HCT116 (cell line): ENCODE measurements at regions not wholly inside any gene's neighbourhood (a gene's known extent, or its start where the extent isn't known, plus 50 kb on each side); places are given as distances from the start of the nearest gene placed in this dataset.

ENCODE experiments used
- ATAC-seq: fragments of 200-7000 bp; cut with Tn5 transposase; 2 replicates; pipeline ENCODE4 v1.9.1; 2020; ENCODE audit warnings: mild to moderate bottlenecking, moderate library complexity
- BruUV-seq: library from RNA; stranded (reverse); fragments of 400-500 nt; replicated peaks from 2 replicates; lab custom pipeline; 2021; lab: Mats Ljungman, UMichigan
- CTCF ChIA-PET: fragments of 300-600 bp; sonication (Branson Sonifier 250); formaldehyde crosslinking; loops from one replicate; lab custom pipeline; 2021; ENCODE audit warnings: antibody characterized with exemption; lab: Charles Lee
- POLR2A ChIA-PET: fragments of 300-600, 350-600 bp; sonication (Branson Sonifier 250); formaldehyde crosslinking; loops from one replicate; lab custom pipeline; 2021; ENCODE audit warnings: antibody characterized with exemption; lab: Charles Lee
- RAD21 ChIA-PET, 2 experiments: fragments of 300-600 bp; sonication (Branson Sonifier 250); formaldehyde crosslinking; loops; one replicate each; lab custom pipeline; 2023; ENCODE audit warnings: low total read pairs in 2 of 2; ENCODE audit not compliant: uncharacterized antibody in 2 of 2, unreplicated experiment in 2 of 2, low non-redundant PET in 1 of 2; lab: Charles Lee
- DNase-seq: peaks from one replicate; pipeline ENCODE4 v3.0.0-alpha.2; 2010; ENCODE audit warnings: low read depth, low spot score
- H2AFZ ChIP-seq: fragments of 200-600 bp; shearing (Covaris generic), sonication (generic); 2 replicates; pipeline ENCODE4 v1.6.1; 2017; ENCODE audit warnings: low read depth, mixed run types, mixed read lengths, antibody characterized with exemption, low read length; ENCODE audit not compliant: poor library complexity, severe bottlenecking
- H3K27ac ChIP-seq: 2 replicates; pipeline ENCODE4 v1.5.1; 2012; ENCODE audit warnings: low read depth, low read length
- H3K27me3 ChIP-seq: fragments of 200-600 bp; sonication (generic); 2 replicates; pipeline ENCODE4 v1.6.1; 2016; ENCODE audit warnings: mixed run types, low read length, mixed read lengths; ENCODE audit not compliant: insufficient read depth
- H3K36me3 ChIP-seq, 2 experiments: fragments of 200-500 bp in 1 of 2; fragments of 200-600 bp in 1 of 2; sonication (Bioruptor generic) in 1 of 2; sonication (generic) in 1 of 2; 2 replicates each; pipeline versions ENCODE4 v1.5.1 to v1.6.1; 2014 to 2016; ENCODE audit warnings: low read length in 2 of 2, inconsistent platforms in 1 of 2, mixed read lengths in 1 of 2, mixed run types in 1 of 2; ENCODE audit not compliant: insufficient read depth in 2 of 2, control insufficient read depth in 1 of 2
- H3K4me1 ChIP-seq, 2 experiments: fragments of 200-600 bp in 1 of 2; sonication (generic) in 1 of 2; 2 replicates each; pipeline versions ENCODE4 v1.5.1 to v1.6.1; 2012 to 2017; ENCODE audit warnings: low read length in 2 of 2, inconsistent platforms in 1 of 2, mild to moderate bottlenecking in 1 of 2, mixed read lengths in 1 of 2, mixed run types in 1 of 2, moderate library complexity in 1 of 2; ENCODE audit not compliant: insufficient read depth in 2 of 2, control insufficient read depth in 1 of 2
- H3K4me2 ChIP-seq: fragments of 200-600 bp; sonication (generic); 2 replicates; pipeline ENCODE4 v1.6.1; 2017; ENCODE audit warnings: mixed run types, low read length, mixed read lengths
- H3K4me3 ChIP-seq, 2 experiments: fragments of 200-600 bp in 1 of 2; sonication (generic) in 1 of 2; replicated peaks in 1 of 2; 2 replicates each; pipeline ENCODE4 v1.5.1; 2011 to 2016; ENCODE audit warnings: low read length in 2 of 2, control low read depth in 1 of 2, low read depth in 1 of 2, mild to moderate bottlenecking in 1 of 2, mixed read lengths in 1 of 2, mixed run types in 1 of 2
- H3K79me2 ChIP-seq: fragments of 200-600 bp; sonication (generic); 2 replicates; pipeline ENCODE4 v1.6.1; 2017; ENCODE audit warnings: mild to moderate bottlenecking, mixed run types, low read length, moderate library complexity, mixed read lengths; ENCODE audit not compliant: insufficient read depth
- H3K9ac ChIP-seq: fragments of 200-600 bp; sonication (generic); 2 replicates; pipeline ENCODE4 v1.6.1; 2016; ENCODE audit warnings: low read length, mixed read lengths
- H3K9me2 ChIP-seq: fragments of 200-600 bp; sonication (generic), shearing (Covaris generic); 2 replicates; pipeline ENCODE4 v1.6.1; 2017; ENCODE audit warnings: mixed run types, mild to moderate bottlenecking, moderate library complexity; ENCODE audit not compliant: insufficient read depth
- H3K9me3 ChIP-seq, 2 experiments: fragments of 200-500 bp in 1 of 2; fragments of 200-600 bp in 1 of 2; sonication (Bioruptor generic) in 1 of 2; sonication (generic) in 1 of 2; 2 replicates each; pipeline ENCODE4 v1.6.1; 2014 to 2017; ENCODE audit warnings: low read length in 2 of 2, mixed read lengths in 2 of 2, inconsistent platforms in 1 of 2, low read depth in 1 of 2, mild to moderate bottlenecking in 1 of 2, mixed run types in 1 of 2, moderate library complexity in 1 of 2; ENCODE audit not compliant: control insufficient read depth in 1 of 2, insufficient read depth in 1 of 2
- H4K20me1 ChIP-seq: fragments of 200-600 bp; sonication (generic), shearing (Covaris generic); 2 replicates; pipeline ENCODE4 v1.6.1; 2017; ENCODE audit warnings: mixed run types, mild to moderate bottlenecking, moderate library complexity; ENCODE audit not compliant: insufficient read depth
- CTCF ChIP-seq, 3 experiments: fragments of 200-600 bp in 1 of 3; sonication (generic) in 1 of 3; IDR thresholded peaks in 2 of 3; conservative IDR thresholded peaks in 1 of 3; 2 replicates each; pipeline ENCODE4 v1.5.1; 2012 to 2017; ENCODE audit warnings: low read depth in 2 of 3, low read length in 2 of 3, antibody characterized with exemption in 1 of 3, borderline replicate concordance in 1 of 3, control low read depth in 1 of 3, mild to moderate bottlenecking in 1 of 3, mixed read lengths in 1 of 3, mixed run types in 1 of 3, moderate library complexity in 1 of 3; ENCODE audit not compliant: insufficient read depth in 1 of 3
- EGR1 ChIP-seq: IDR thresholded peaks from 2 replicates; pipeline ENCODE4 v1.6.1; 2012; ENCODE audit warnings: low read depth
- SIN3A ChIP-seq: IDR thresholded peaks from 2 replicates; pipeline ENCODE4 v1.6.1; 2012; ENCODE audit warnings: low read depth
- intact Hi-C: fragments of 100-400 bp; cut with micrococcal nuclease; formaldehyde crosslinking; loops from 2 replicates; pipeline ENCODE4 v1.10.0; 2022

GRCh38 chr6:84615987-84616386 lies 148.4 kb downstream of the TBX18 start:
- TF ChIP-seq CTCF (IDR thresholded peaks at IDR 0.05 in 2 of 3, conservative IDR thresholded peaks at IDR 0.05 in 1 of 3; ENCODE audit: borderline replicate concordance in 1 of 3, insufficient read depth in 1 of 3, low read depth in 2 of 3, low read length in 2 of 3) = no peak
- Histone ChIP-seq H3K4me2 (no peak overlapping the region), H3K9ac (no peak overlapping the region), H3K27me3 (no peaks in the 10 kb centered on the region), H3K9me3 (no peaks in the 10 kb centered on the region), H2AFZ (no peak overlapping the region), H4K20me1 (no peaks in the 10 kb centered on the region), H3K27ac (no peak overlapping the region), H3K36me3 (no peaks in the 10 kb centered on the region), H3K9me2 (0 out of 2 replicates have a peak, but pooled peaks cover 3% of the 10 kb centered on the region), H3K4me3 (no peak overlapping the region), H3K79me2 (no peaks in the 10 kb centered on the region), H3K4me1 (no peaks in the 10 kb centered on the region)
- ChIA-PET POLR2A (no interaction called here), RAD21 (no interaction called here), CTCF (no interaction called here)
- intact Hi-C loops = no loop called here
- BruUV-seq = no TSS peak
- DNase-seq (no peak), ATAC-seq (no peak)

- H3K36me3 ChIP-seq = no peaks in the 10 kb centered on the region
- H2AFZ ChIP-seq = no peak overlapping the region
- no TSS peak for BruUV-seq
- H3K27ac ChIP-seq = no peak overlapping the region
- no peaks in the 10 kb centered on the region for H3K4me1 ChIP-seq
- no peak overlapping the region for H3K4me2 ChIP-seq
- DNase-seq = no peak
- no peaks in the 10 kb centered on the region for H3K27me3 ChIP-seq
- intact Hi-C loops = no loop called here
- POLR2A ChIA-PET = no interaction called here
- TF ChIP-seq EGR1 = no peak
- TF ChIP-seq SIN3A = no peak
- TF ChIP-seq, all 23 proteins: peak for 0
- ChIA-PET CTCF (no interaction called here), RAD21 (no interaction called here)
- 0 out of 2 replicates have a peak, but pooled peaks cover 3% of the 10 kb centered on the region for H3K9me2 ChIP-seq
- H3K79me2 ChIP-seq = no peaks in the 10 kb centered on the region
- H3K9me3 ChIP-seq = no peaks in the 10 kb centered on the region
- no peak overlapping the region for H3K4me3 ChIP-seq
- H4K20me1 ChIP-seq = no peaks in the 10 kb centered on the region
- H3K9ac ChIP-seq = no peak overlapping the region
- no peak for ATAC-seq
These were observed 149.1 kb downstream of the TBX18 start for GRCh38 chr6:84615113-84615850.
